ENCODE measurements at regions not wholly inside any gene's neighbourhood (a gene's known extent, or its start where the extent isn't known, plus 50 kb on each side); places are given as distances from the start of the nearest gene placed in this dataset.

GRCh38 chr3:111428301-111428700 is 113.7 kb upstream of the CD96 start:
- no peak for TF ChIP-seq ZFX (IDR thresholded peaks at IDR 0.05)
- peak overlapping the region; percentile 60; the same call in 1 of the 2 replicates for H3K27ac ChIP-seq

GRCh38 chr3:111434941-111435622 is 106.9 kb upstream of the CD96 start:
- no peak for TF ChIP-seq ZFX (IDR thresholded peaks at IDR 0.05)
- H3K27ac ChIP-seq: no peak overlapping the region

- TF ChIP-seq ZFX (IDR thresholded peaks at IDR 0.05) (no peak), CTCF (conservative IDR thresholded peaks at IDR 0.05) (no peak)
- H3K27ac ChIP-seq: no peak overlapping the region
These were observed 103.7 kb upstream of the CD96 start for GRCh38 chr3:111438283-111438682.

- TF ChIP-seq CTCF (conservative IDR thresholded peaks at IDR 0.05) (no peak), ZFX (IDR thresholded peaks at IDR 0.05) (no peak)
- H3K27ac ChIP-seq: no peak overlapping the region
These were observed 87.4 kb upstream of the CD96 start for GRCh38 chr3:111454551-111454950.

- no peak overlapping the region for H3K27ac ChIP-seq
- no peak for TF ChIP-seq CTCF (conservative IDR thresholded peaks at IDR 0.05)
- no peak for TF ChIP-seq ZFX (IDR thresholded peaks at IDR 0.05)
These were observed 76.8 kb upstream of the CD96 start for GRCh38 chr3:111465081-111465670.

- no peak for TF ChIP-seq ZFX (IDR thresholded peaks at IDR 0.05)
- no peak for TF ChIP-seq CTCF (conservative IDR thresholded peaks at IDR 0.05)
- H3K27ac ChIP-seq: no peak overlapping the region
These were observed 72.0 kb upstream of the CD96 start for GRCh38 chr3:111470032-111470431.

GRCh38 chr3:111471831-111472230 is 70.2 kb upstream of the CD96 start:
- no peak for TF ChIP-seq CTCF (conservative IDR thresholded peaks at IDR 0.05)
- no peak for TF ChIP-seq ZFX (IDR thresholded peaks at IDR 0.05)
- no peak overlapping the region for H3K27ac ChIP-seq

GRCh38 chr3:111472556-111472955 is 69.4 kb upstream of the CD96 start:
- no peak overlapping the region for H3K27ac ChIP-seq
- TF ChIP-seq ZFX (IDR thresholded peaks at IDR 0.05) (no peak), CTCF (conservative IDR thresholded peaks at IDR 0.05) (no peak)
